GM12878 (cell line): ENCODE measurements at regions not wholly inside any gene's neighbourhood (a gene's known extent, or its start where the extent isn't known, plus 50 kb on each side); places are given as distances from the start of the nearest gene placed in this dataset.

Source experiments
- ATAC-seq: fragments of 200-7000 bp; cut with Tn5 transposase; 3 replicates; pipeline ENCODE4 v1.9.1; 2020; ENCODE audit warnings: mild to moderate bottlenecking, moderate library complexity
- BruUV-seq: library from RNA; stranded (reverse); fragments of 400-500 nt; replicated peaks from 2 replicates; lab custom pipeline; 2021; lab: Mats Ljungman, UMichigan
- CTCF ChIA-PET: fragments of 300-600 bp; sonication (Branson Sonifier 250); formaldehyde crosslinking; extraction: SDS; loops from one replicate; lab custom pipeline; 2021; ENCODE audit warnings: inconsistent platforms; lab: Yijun Ruan, JAX
- POLR2A ChIA-PET: fragments of 350-600 bp; formaldehyde crosslinking; extraction: SDS; loops from one replicate; lab custom pipeline; 2021; ENCODE audit warnings: inconsistent platforms; lab: Charles Lee
- RAD21 ChIA-PET: fragments of 300-600 bp; sonication (Branson Sonifier 250); formaldehyde crosslinking; loops from one replicate; lab custom pipeline; 2023; ENCODE audit warnings: antibody characterized with exemption; ENCODE audit not compliant: unreplicated experiment; lab: Charles Lee
- SMC1A ChIA-PET: fragments of 300-600 bp; sonication (Branson Sonifier 250); formaldehyde crosslinking; loops from one replicate; lab custom pipeline; 2023; ENCODE audit not compliant: unreplicated experiment, uncharacterized antibody; lab: Charles Lee
- DNase-seq: peaks from one replicate; pipeline ENCODE4 v3.0.0-alpha.2; 2011; ENCODE audit warnings: low read depth, low spot score
- FAIRE-seq: peaks from 3 replicates; lab custom pipeline; 2011; peaks lifted over from hg19 to GRCh38; lab: Jason Lieb, UNC
- H2AFZ ChIP-seq: 2 replicates; pipeline ENCODE4 v1.6.0; 2011; ENCODE audit warnings: low read depth, low read length, control low read depth; ENCODE audit not compliant: control insufficient read depth
- H3K27ac ChIP-seq: 2 replicates; pipeline ENCODE4 v1.5.1; 2011; ENCODE audit warnings: control low read depth; ENCODE audit not compliant: control insufficient read depth, insufficient read depth
- H3K27me3 ChIP-seq, 2 experiments: replicated peaks in 1 of 2; 2 replicates each; pipeline versions ENCODE4 v1.6.0 to v1.6.1; 2011; ENCODE audit warnings: low read length in 1 of 2; ENCODE audit not compliant: control insufficient read depth in 2 of 2, insufficient read depth in 2 of 2
- H3K36me3 ChIP-seq, 2 experiments: 2 replicates each; pipeline ENCODE4 v1.5.1; 2011; ENCODE audit warnings: low read length in 1 of 2; ENCODE audit not compliant: control insufficient read depth in 2 of 2, insufficient read depth in 2 of 2
- H3K4me1 ChIP-seq: 2 replicates; pipeline ENCODE4 v1.6.1; 2011; ENCODE audit warnings: mild to moderate bottlenecking, low read length, moderate library complexity, mixed read lengths; ENCODE audit not compliant: control insufficient read depth, insufficient read depth
- H3K4me2 ChIP-seq: 2 replicates; pipeline ENCODE4 v1.6.0; 2011; ENCODE audit warnings: control low read depth; ENCODE audit not compliant: control insufficient read depth, insufficient read depth
- H3K4me3 ChIP-seq: fragments of 200-600 bp; sonication (generic); 2 replicates; pipeline ENCODE4 v1.5.1; 2016
- H3K79me2 ChIP-seq: 2 replicates; pipeline ENCODE4 v1.6.0; 2011; ENCODE audit warnings: low read length; ENCODE audit not compliant: control insufficient read depth, insufficient read depth
- H3K9ac ChIP-seq: 2 replicates; pipeline ENCODE4 v1.8.0; 2011; ENCODE audit warnings: low read length, control low read depth, mixed read lengths; ENCODE audit not compliant: control insufficient read depth, insufficient read depth
- H3K9me3 ChIP-seq: replicated peaks from 3 replicates; pipeline ENCODE4 v1.5.1; 2011; ENCODE audit warnings: mild to moderate bottlenecking, low read length; ENCODE audit not compliant: control insufficient read depth, insufficient read depth
- H4K20me1 ChIP-seq: 2 replicates; pipeline ENCODE4 v1.6.0; 2011; ENCODE audit not compliant: control insufficient read depth, insufficient read depth
- HDAC2 ChIP-seq: fragments of 200-600 bp; sonication (generic); IDR thresholded peaks from 2 replicates; pipeline ENCODE4 v1.6.1; 2017
- IKZF2 ChIP-seq, 2 experiments: fragments of 450-650 bp; IDR thresholded peaks; 2 replicates each; pipeline ENCODE4 v1.6.1; 2017; ENCODE audit warnings: mild to moderate bottlenecking in 2 of 2, moderate library complexity in 2 of 2
- NFIC ChIP-seq: IDR thresholded peaks from 2 replicates; pipeline ENCODE4 v1.6.1; 2012; ENCODE audit warnings: low read depth, mild to moderate bottlenecking, inconsistent platforms, low read length, moderate library complexity
- PAX8 ChIP-seq: fragments of 450-650 bp; IDR thresholded peaks from 2 replicates; pipeline ENCODE4 v1.6.1; 2017; ENCODE audit warnings: mild to moderate bottlenecking, moderate library complexity
- YBX1 ChIP-seq: fragments of 450-650 bp; IDR thresholded peaks from 2 replicates; pipeline ENCODE4 v1.6.1; 2016; ENCODE audit warnings: antibody characterized with exemption
- WGBS: methylation state at CpG from one replicate; pipeline ENCODE4 v1.1.6; 2016; ENCODE audit warnings: low lambda C conversion rate; ENCODE audit not compliant: insufficient replicate concordance, insufficient coverage; ENCODE audit errors: missing lambda C conversion rate; 5-methylcytosine and 5-hydroxymethylcytosine counted together
- in situ Hi-C: fragments of 300-500 bp; cut with MboI; formaldehyde crosslinking; loops from 9 replicates; pipeline ENCODE4 v1.14.3; 2018; ENCODE audit warnings: mixed read lengths
- intact Hi-C: fragments of 100-400 bp; cut with micrococcal nuclease; formaldehyde crosslinking; loops from one replicate; pipeline ENCODE4 v1.14.2; 2022; ENCODE audit not compliant: unreplicated experiment
- TF ChIP-seq, protein P1 (sequence below): IDR thresholded peaks from 2 replicates; pipeline ENCODE4 v1.6.1; 2011; ENCODE audit warnings: borderline replicate concordance, low read depth, mild to moderate bottlenecking, moderate library complexity, mixed read lengths, low read length; ENCODE audit not compliant: insufficient read depth; ENCODE audit errors: extremely low read length
- TF ChIP-seq, protein P2 (sequence below): IDR thresholded peaks from 2 replicates; pipeline ENCODE4 v1.6.1; 2012; ENCODE audit warnings: low read depth, low read length, improper control_type of control experiment

GRCh38 chr16:17017442-17017841 lies 453.3 kb downstream of the XYLT1 start:
- in situ Hi-C loops, result no loop called here
- BruUV-seq, result no TSS peak
- SMC1A ChIA-PET, result interaction anchor here (0.6 to 4.0 kb wide), 7 partner anchors 9 to 98 kb away, joined by 3 to 23 read pairs (median 5); no protein-coding TSS in a partner anchor
- Histone ChIP-seq H3K36me3 (no peaks in the 10 kb centered on the region), H3K4me3 (no peak overlapping the region), H3K9me3 (peaks cover 1% of the 10 kb centered on the region; the same call in 2 of the 3 replicates), H3K79me2 (no peaks in the 10 kb centered on the region; the same call in 1 of the 2 replicates), H3K27ac (no peak overlapping the region), H2AFZ (no peak overlapping the region), H3K27me3 (no peaks in the 10 kb centered on the region), H3K9ac (no peak overlapping the region), H3K4me1 (peaks cover 9% of the 10 kb centered on the region; the same call in 1 of the 2 replicates), H3K4me2 (no peak overlapping the region), H4K20me1 (no peaks in the 10 kb centered on the region)
- RAD21 ChIA-PET, result interaction anchor here (0.9 to 3.8 kb wide), 2 partner anchors 9 to 50 kb away, joined by 5 to 10 read pairs; no protein-coding TSS in a partner anchor
- POLR2A ChIA-PET, result interaction anchor here (1.2 kb wide), 1 partner anchor 54 kb away, joined by 3 read pairs; no protein-coding TSS in a partner anchor
- TF ChIP-seq, protein P1, sequence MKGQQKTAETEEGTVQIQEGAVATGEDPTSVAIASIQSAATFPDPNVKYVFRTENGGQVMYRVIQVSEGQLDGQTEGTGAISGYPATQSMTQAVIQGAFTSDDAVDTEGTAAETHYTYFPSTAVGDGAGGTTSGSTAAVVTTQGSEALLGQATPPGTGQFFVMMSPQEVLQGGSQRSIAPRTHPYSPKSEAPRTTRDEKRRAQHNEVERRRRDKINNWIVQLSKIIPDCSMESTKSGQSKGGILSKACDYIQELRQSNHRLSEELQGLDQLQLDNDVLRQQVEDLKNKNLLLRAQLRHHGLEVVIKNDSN, result no peak
- no peak for TF ChIP-seq NFIC
- TF ChIP-seq YBX1, result no peak
- ATAC-seq (no peak), DNase-seq (no peak), FAIRE-seq (no peak)
- intact Hi-C loops, result no loop called here
- CTCF ChIA-PET, result interaction anchor here (2.4 to 3.4 kb wide), 2 partner anchors 9 to 52 kb away, joined by 5 to 15 read pairs; no protein-coding TSS in a partner anchor

GRCh38 chr16:17018585-17018939 lies 452.2 kb downstream of the XYLT1 start:
- no peak overlapping the region for H3K4me3 ChIP-seq
- SMC1A ChIA-PET, result interaction anchor here (1.2 to 4.0 kb wide), 6 partner anchors 8 to 51 kb away, joined by 4 to 23 read pairs (median 7); no protein-coding TSS in a partner anchor
- peaks cover 12% of the 10 kb centered on the region for H3K4me1 ChIP-seq
- ATAC-seq, result no peak
- CTCF ChIA-PET, result interaction anchor here (0.6 to 1.3 kb wide), 2 partner anchors 157 to 308 kb away, joined by 3 read pairs; no protein-coding TSS in a partner anchor
- H3K27me3 ChIP-seq, result no peaks in the 10 kb centered on the region
- no peak overlapping the region for H3K27ac ChIP-seq
- WGBS, result 64% methylated on average over 4 of the region's 4 CpGs
- H3K9ac ChIP-seq, result no peak overlapping the region
- H3K36me3 ChIP-seq, result no peaks in the 10 kb centered on the region
- no peaks in the 10 kb centered on the region for H4K20me1 ChIP-seq
- H3K9me3 ChIP-seq, result peaks cover 1% of the 10 kb centered on the region; the same call in 2 of the 3 replicates
- no peak overlapping the region for H2AFZ ChIP-seq
- no peak for FAIRE-seq
- no peak for DNase-seq
- POLR2A ChIA-PET, result interaction anchor here (0.7 to 1.4 kb wide), 4 partner anchors 8 to 52 kb away, joined by 3 to 4 read pairs (median 3); no protein-coding TSS in a partner anchor
- in situ Hi-C loops (no loop called here), intact Hi-C loops (no loop called here)
- no peak overlapping the region for H3K4me2 ChIP-seq
- no TSS peak for BruUV-seq
- RAD21 ChIA-PET, result interaction anchor here (0.5 to 3.8 kb wide), 3 partner anchors 8 to 156 kb away, joined by 3 to 10 read pairs (median 4); no protein-coding TSS in a partner anchor
- H3K79me2 ChIP-seq, result no peaks in the 10 kb centered on the region; the same call in 1 of the 2 replicates
- TF ChIP-seq, protein P2, sequence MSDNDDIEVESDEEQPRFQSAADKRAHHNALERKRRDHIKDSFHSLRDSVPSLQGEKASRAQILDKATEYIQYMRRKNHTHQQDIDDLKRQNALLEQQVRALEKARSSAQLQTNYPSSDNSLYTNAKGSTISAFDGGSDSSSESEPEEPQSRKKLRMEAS, result no peak
- TF ChIP-seq IKZF2 (IDR thresholded peaks at IDR 0.05) (no peak), PAX8 (no peak), HDAC2 (no peak)
